GM12878 (cell line): ENCODE measurements at regions not wholly inside any gene's neighbourhood (a gene's known extent, or its start where the extent isn't known, plus 50 kb on each side); places are given as distances from the start of the nearest gene placed in this dataset.

Experiments used
- KDM1A ChIP-seq: fragments of 200-600 bp; sonication (generic); IDR thresholded peaks from 2 replicates; pipeline ENCODE4 v1.6.1; 2016; ENCODE audit warnings: borderline replicate concordance
- NBN ChIP-seq: fragments of 450-650 bp; IDR thresholded peaks from 2 replicates; pipeline ENCODE4 v1.6.1; 2016
- POLR2A ChIP-seq: IDR thresholded peaks from 2 replicates; pipeline ENCODE4 v1.6.1; 2011; ENCODE audit warnings: low read depth, mild to moderate bottlenecking, low read length
- RELA ChIP-seq: fragments of 450-650 bp; IDR thresholded peaks from 2 replicates; pipeline ENCODE4 v1.8.0; 2014; ENCODE audit warnings: borderline replicate concordance; ENCODE audit not compliant: partially characterized antibody
- SREBF2 ChIP-seq: IDR thresholded peaks from 2 replicates; pipeline ENCODE4 v1.6.1; 2012; ENCODE audit warnings: mild to moderate bottlenecking, low read length
- YBX1 ChIP-seq: fragments of 450-650 bp; IDR thresholded peaks from 2 replicates; pipeline ENCODE4 v1.6.1; 2016; ENCODE audit warnings: antibody characterized with exemption
- YY1 ChIP-seq: IDR thresholded peaks from 2 replicates; pipeline ENCODE4 v1.6.1; 2011; ENCODE audit warnings: low read depth, mild to moderate bottlenecking, low read length
- ZBED1 ChIP-seq: IDR thresholded peaks from 2 replicates; pipeline ENCODE4 v1.6.1; 2016; ENCODE audit warnings: borderline replicate concordance
- TF ChIP-seq, protein P1 (sequence below), 3 experiments: IDR thresholded peaks in 2 of 3; conservative IDR thresholded peaks in 1 of 3; 2 replicates each; pipeline ENCODE4 v1.5.1; 2011; ENCODE audit warnings: low read depth in 3 of 3, low read length in 3 of 3, mild to moderate bottlenecking in 3 of 3, control low read depth in 2 of 3, moderate library complexity in 2 of 3, inconsistent platforms in 1 of 3, mixed read lengths in 1 of 3; ENCODE audit not compliant: control insufficient read depth in 2 of 3, insufficient read depth in 1 of 3; ENCODE audit errors: extremely low read depth in 1 of 3

DNA sequence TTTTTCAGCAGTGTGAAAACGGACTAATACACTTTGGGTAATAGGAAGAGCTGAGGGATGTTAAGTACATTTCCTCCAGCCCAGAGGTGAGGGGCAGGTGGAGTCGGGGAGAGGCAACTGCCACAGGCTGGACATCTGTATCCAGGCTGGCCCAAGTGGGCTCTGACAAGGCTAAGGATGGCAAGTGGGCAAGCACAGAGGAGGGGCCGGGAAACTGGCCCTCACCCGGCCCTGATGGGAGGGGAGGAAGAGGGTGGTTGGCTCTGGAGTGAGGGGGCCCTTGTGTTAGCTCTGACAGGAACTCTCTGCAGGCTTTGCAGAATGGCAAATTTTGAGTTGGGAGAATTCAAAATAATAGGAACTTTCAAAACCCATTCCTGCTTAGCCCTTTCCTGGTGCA is 251.0 kb upstream of the TNRC6C start:
- no peak for TF ChIP-seq RELA
- TF ChIP-seq KDM1A, result no peak
- no peak for TF ChIP-seq YBX1
- TF ChIP-seq ZBED1, result no peak
- TF ChIP-seq SREBF2, result no peak
- TF ChIP-seq, protein P1, sequence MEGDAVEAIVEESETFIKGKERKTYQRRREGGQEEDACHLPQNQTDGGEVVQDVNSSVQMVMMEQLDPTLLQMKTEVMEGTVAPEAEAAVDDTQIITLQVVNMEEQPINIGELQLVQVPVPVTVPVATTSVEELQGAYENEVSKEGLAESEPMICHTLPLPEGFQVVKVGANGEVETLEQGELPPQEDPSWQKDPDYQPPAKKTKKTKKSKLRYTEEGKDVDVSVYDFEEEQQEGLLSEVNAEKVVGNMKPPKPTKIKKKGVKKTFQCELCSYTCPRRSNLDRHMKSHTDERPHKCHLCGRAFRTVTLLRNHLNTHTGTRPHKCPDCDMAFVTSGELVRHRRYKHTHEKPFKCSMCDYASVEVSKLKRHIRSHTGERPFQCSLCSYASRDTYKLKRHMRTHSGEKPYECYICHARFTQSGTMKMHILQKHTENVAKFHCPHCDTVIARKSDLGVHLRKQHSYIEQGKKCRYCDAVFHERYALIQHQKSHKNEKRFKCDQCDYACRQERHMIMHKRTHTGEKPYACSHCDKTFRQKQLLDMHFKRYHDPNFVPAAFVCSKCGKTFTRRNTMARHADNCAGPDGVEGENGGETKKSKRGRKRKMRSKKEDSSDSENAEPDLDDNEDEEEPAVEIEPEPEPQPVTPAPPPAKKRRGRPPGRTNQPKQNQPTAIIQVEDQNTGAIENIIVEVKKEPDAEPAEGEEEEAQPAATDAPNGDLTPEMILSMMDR (IDR thresholded peaks at IDR 0.05 in 2 of 3, conservative IDR thresholded peaks at IDR 0.05 in 1 of 3; ENCODE audit: control insufficient read depth in 2 of 3, extremely low read depth in 1 of 3, insufficient read depth in 1 of 3, low read depth in 3 of 3, low read length in 3 of 3), result no peak
- TF ChIP-seq POLR2A, result no peak
- TF ChIP-seq NBN, result no peak
- no peak for TF ChIP-seq YY1
